Endothelial cell of hepatic sinusoid (primary cell): ENCODE measurements at regions not wholly inside any gene's neighbourhood (a gene's known extent, or its start where the extent isn't known, plus 50 kb on each side); places are given as distances from the start of the nearest gene placed in this dataset.

ENCODE experiments used
- in situ Hi-C: cut with HindIII; loops from 2 replicates; pipeline ENCODE4 v1.10.0; 2017; ENCODE audit warnings: low sequenced_read_pairs

DNA sequence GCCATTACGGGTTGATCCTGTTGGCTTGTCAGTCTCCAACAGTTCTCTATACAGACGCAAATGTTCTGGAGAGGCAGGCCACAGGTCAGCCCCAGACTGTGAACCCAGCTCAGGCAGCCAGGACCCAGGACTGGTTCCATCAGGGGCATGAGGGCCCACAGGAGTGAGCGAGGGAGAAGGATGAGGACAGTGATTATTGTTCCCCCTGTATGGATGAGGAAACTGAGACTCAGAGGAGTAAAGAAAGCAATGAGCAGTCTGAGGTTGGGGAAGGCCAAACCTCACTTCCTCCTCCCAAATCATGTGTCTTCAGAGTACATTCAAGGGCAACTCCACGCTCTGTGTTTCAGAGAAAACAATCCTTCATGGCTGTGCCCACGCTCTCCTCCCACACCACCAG is 121.9 kb downstream of the RPLP1 start:
- in situ Hi-C loops = no loop called here

DNA sequence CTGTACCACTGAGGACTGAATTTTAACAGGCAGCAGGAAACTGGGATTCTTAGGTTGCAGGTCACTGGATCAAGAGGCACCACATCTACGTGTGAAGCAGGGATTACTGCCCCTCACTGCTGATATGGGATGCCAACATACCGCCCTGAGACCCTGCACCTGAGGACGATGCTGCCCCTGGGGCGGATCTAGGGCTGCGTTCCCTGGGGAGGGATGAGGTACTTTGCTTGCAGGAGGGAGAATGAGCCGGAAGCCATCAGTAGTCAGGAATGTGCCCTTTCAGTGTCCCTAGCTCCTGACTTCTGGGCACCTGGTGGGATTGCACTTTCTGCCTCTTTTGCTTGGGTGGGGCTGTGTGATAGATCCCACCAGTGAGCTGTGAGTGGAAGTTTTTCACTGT is 122.8 kb downstream of the RPLP1 start:
- in situ Hi-C loops = no loop called here

DNA sequence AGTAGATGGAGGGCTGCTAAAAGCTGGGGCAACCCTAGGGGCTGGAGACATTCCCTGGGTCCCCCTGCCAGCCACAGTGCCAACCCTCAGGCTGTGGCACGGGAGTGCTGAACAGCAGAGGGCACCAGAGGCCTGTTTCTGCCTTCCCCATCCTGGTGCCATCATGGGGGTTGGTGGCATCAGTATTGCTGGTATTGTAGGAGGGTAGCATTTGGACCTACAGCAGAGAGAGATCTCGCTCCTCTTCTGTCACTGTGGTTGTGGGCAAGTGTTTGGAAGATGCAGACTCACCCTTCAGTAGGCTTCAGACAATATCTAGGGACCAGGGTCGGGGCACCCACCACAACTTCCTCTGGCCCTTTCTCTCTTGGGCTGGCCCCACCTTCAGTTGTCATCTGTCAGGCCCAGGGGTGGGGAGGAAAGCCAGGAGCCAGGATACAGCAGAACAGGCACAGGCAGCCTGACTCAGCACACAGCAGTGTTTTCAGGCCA is 123.5 kb downstream of the RPLP1 start:
- in situ Hi-C loops = no loop called here

DNA sequence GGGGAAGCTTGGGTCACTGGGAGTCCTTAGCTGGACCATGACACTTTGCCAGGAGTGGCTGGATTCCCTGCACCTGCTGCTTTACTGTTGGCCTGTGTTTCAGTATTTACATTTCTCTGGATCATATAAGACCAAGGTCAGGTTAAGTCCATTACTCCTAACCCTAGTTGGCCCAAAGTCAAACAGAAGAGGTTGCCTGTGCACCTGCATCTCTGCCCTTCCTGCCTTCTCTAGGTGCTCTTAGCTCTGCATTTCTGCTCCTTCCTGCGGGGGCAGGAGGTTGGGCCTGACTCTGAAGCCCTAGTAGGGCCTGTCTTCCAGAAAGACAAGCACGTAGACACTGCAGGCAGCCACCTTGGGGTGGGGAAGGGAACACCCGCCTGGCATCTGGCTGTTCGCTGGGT is 124.3 kb downstream of the RPLP1 start:
- in situ Hi-C loops = no loop called here

DNA sequence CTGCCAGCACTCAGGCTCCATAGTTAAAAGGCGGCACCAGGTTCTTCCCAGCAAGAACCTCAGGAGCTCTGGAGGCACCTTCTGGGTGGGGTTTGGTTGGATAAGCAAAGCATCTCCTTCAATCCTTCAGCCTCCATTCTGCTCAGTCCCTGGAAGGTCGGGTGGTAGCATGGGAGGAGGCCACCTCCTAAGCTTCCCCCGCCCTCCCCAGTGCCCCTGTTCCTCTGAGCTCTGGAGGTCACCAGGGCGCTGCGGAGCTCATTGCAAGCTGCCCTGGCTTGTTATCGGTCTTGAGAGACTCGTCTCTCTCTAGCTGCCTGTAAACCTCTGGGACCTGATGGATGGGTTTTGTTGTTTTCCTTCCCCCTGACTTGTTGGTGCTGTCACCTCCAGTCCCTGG is 124.8 kb downstream of the RPLP1 start:
- in situ Hi-C loops = no loop called here

DNA sequence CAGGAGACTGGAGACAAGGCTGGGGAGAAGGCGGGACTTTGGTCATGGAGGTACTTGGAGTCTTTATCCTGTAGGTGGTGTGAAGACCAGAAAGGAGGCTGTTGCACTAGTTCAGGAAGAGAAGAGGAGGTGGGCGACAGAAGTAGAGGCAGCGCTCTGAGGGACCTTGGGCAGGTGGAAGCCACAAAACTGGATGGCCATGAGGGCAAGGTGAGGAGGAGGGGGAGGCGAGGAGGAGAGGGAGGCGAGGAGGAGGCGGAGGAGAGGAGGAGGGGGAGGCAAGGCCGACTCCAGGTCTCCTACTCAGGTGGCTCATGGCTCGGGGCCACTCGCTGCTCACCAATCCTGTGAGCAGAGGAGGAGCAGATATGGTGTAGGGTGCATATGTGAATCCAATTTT is 125.6 kb downstream of the RPLP1 start:
- in situ Hi-C loops = no loop called here

DNA sequence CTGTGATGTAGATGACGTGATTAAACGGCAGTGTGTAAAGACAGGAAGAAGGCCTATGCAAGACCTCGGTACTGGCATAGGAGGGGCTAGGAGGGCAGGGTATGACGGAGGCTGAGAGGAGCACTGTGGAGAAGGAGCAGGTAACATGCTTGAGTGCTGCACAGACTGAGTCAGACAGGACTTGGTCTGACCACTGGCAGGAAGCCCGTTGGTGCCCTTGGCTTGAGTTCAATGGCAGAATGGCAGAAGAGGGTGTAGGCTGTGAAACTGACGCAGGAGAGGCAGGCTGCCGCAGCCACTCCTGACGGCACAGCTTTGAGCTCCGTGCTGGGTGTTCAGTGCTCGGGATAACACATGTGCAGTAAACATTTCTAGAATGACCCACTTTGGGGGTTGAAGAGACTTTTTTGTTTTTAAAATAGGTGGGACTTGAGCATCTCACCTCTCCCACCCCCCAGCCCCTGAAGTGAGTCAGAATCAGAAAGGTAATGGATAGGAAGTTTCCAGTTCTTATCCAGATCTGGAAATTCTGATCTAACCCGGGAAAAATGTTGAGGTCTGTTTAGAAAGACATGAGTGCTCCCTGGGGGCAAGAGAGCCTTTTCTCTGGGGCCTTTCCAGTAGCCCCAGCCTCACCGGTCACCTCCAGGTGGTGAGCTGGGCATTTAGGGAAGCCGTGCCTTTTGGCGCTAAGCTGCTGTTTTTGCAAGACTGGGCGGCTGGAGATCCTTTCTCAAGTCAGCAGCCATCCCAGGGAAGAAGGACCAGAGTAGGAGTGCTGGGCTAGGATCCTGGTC is 126.4 kb downstream of the RPLP1 start:
- in situ Hi-C loops = no loop called here

DNA sequence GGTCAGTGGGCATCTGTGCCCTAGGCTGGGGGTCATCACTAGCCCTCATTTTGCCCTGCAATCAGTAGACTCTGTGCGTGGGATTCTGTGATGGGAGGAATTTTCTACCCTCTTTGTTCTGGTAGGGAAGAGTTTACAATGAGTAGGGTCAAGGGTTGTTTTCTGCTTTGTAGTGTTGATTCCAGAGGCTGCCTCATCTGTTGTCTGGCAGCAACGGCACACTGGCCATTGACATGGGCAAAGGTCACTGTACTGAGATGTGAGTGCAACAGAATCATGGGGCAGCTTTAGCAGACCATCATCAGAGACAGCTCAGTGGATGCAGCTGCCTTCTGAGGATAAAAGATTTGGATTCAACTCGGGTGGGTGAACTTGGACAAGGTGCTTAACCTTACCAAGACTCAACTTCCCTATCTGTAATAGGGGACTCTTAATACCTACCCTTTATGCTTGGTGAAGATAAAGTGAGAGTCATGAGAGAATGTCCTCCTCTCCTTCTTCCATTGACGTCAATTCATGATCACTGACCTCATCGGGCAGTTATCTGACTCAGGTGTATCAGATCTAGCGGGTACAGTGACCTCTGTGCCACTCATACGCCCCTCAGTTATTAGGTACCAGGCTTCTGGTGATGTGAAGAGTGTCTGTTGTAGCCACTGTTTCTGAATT is 127.5 kb downstream of the RPLP1 start:
- in situ Hi-C loops = no loop called here

DNA sequence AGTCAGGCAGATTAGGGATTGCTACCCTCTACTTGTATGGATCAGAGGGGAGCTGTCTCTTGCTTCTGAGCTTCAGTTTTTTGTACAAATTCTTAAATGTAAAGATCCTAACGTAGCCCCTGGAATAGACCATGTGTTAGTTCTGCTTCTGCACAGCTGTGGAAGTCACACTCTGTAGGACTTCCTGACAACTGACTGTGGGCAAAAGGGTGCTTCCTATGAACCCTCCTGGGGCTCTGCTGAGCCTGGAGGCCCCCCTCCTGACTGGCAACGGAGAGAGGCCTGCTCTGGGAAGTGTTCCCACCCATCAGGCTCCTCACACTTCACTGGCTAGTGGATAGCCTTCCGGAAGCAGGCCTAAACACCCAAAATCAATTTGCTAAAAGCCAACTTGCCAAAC is 131.0 kb downstream of the RPLP1 start:
- in situ Hi-C loops = no loop called here

DNA sequence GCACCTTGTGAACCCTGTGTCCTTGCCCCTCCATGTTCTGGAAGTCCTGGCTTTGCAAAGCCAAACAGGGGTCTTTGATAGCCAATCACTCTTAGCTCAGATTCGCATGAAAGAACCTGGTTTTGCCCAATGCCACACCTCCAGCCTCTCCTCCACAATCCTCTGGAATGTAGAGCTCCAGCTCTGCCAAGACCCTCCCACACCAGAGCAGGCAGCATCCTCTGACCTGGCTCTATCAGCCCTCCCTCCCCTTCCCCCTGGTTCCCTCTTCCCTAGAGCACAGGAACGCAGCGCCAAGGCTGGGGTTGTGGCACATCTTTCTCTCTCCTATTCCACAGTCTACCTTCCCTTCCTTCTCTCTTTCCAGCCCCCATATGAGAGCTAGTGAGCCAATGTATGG is 133.3 kb downstream of the RPLP1 start:
- in situ Hi-C loops = no loop called here

DNA sequence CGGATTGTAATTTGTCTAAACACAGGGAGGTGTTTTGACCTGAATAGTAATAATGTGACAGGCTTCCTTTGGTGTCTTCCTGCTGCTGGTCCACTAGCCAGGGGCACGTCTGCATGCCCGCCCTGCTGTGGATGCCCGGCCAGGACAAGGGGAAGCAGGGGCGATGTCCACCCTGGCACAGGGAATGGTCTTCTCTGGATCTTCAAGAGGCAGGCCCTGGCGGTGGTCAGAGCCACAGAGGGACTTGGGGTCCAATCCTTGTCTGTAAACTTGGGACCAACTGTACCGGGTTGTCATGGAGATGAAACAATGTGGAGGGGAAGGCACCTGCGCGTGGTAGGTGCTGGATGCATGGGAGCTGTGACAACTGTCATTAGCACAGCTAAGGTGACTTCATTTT is 134.1 kb downstream of the RPLP1 start:
- in situ Hi-C loops = no loop called here

DNA sequence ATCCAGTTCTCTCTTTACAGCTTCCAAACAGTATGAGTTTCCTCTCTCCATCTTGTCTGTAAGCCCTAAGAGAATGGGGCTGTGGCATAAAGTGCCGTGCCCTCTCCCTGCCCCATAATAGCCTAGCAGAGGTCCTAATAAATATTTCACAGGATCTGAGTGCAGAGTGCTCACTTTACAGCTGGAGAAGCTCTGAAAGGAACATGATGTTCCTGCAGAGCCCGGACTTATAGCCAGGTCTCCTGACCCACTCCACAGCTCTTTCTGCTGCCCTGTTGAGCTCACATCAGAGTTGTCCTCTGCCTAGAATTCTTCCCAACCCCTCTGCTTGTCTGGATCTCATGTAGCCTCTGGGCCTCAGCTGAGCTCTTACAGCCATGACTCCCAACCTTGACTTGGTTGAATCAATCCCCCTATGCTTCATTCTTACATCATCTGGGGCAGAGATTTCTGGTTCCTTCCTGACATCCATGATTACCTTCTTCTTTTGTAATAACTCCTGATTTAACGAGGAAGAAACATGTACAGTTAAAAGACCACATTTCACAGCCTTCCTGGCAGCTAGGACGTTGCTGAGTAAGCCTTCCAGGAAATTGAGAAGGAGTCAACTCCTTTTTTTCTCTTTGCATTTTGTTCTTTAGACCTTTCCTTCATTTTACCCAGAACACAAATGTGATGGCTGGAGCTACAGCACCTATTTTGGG is 135.3 kb downstream of the RPLP1 start:
- in situ Hi-C loops = no loop called here

DNA sequence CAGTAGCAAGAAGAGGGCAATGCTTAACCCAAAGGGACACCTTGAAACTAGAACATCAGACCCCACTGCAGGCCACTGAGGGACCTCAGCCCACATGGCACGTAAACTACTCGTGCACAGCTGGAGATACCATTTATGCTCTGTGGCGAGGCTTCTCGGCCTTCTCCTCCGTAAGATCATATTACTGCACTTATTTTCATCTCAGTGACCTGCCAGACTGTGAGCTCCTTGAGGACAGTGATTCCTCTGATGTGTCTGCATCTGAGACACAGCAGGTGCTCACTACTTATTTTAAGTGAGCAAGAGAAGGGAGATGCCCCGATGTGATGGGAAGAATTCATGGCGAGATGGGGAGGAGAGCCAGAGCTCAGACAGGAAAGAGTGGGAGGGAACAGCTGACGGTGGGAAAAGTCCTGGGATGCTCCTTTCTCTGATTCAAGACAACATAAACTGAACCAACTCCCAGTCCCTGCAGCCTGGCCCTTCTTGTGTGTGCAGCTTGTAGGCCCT is 137.6 kb downstream of the RPLP1 start:
- in situ Hi-C loops = no loop called here

DNA sequence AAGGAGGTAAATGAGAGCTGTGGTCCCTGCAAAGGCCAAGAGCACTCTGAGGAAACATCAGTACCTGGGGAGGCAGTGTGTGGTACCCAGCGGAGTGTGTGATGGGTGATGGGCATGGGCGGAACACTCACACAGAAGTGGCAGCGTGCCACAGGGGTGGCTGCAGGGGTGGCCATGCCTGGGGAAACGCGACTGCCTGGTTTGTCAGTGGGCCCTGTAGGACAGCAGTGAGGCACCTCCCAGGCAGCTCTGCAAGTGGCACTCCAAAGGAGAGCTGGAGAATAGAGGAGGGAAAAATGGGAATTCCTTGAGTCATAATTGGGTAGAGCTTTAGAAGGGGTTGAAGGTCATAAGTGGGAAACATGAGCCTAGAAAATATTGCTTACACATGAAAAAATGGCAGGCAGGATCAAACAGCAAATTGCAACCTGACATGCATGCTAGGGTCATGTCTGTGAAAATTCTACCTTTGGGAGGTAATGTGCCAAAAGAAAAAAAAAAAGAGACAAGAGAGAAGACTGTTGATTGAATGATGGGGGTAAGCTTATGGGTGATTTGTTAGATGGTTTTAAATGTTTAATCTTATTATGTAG is 138.4 kb downstream of the RPLP1 start:
- in situ Hi-C loops = no loop called here

DNA sequence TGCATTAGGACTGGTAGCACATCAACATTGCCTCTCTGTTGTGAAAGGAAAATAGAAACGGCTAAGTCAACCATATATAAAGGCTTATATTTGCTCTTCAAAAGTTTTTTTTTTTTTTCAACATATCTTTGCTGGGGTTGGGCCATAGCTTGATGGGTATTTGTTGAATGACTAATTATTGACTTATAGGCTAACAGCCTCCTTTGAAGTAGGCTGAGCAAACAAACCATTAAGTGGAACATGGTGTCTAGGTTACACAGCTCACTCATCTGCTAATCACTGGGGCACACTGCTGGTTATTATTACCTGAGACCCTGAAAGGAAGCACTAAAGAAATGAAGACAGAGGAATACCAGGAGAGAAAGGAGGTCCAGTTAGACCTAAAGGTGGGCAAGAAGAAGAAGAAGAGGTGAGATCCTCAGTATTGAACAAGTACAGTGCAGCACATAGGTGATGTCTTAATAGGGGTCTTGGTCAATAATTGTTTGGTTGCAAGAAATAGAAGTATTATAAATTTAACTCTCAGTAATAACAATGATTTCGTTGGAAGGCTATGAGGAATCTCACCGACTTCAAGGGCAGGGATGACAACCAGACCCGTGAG is 139.4 kb downstream of the RPLP1 start:
- in situ Hi-C loops = no loop called here

DNA sequence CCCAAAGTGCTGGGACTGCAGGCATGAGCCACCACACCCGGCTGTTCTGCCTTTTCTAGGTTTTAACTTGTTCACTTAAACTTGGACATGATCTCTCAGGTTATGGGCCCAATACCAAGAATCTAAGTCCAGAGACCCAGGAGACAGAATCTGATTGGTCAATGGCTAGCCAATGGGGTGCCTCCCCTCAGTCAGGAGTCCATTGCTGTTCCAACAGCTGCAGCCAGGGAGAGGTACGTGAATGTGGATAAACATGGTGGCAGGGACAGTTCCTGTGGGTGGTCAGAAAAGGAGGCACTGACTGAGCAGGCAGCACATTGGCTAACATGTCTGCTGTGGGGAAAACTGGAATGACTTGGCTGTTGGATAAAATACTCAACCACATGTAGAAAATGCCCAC is 140.3 kb downstream of the RPLP1 start:
- in situ Hi-C loops = no loop called here

DNA sequence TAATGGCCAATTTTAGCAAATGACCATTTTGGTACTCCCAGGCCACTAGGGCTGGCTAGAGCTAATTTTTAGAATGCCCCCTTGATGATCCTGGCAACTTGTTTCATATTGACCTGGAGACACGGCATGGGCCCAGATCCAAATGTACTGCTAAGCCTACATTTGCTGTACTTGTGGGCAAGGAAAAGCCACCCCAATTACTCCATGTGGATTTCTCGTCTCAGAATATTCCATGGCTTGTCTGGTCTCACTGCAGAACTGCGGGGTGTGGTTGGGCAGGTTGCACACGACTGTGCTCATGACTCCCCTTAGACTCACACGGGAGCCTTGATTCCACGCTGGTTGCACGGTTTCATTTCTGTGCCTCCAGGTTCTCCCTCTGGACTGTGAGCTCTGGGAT is 140.9 kb downstream of the RPLP1 start:
- in situ Hi-C loops = no loop called here

DNA sequence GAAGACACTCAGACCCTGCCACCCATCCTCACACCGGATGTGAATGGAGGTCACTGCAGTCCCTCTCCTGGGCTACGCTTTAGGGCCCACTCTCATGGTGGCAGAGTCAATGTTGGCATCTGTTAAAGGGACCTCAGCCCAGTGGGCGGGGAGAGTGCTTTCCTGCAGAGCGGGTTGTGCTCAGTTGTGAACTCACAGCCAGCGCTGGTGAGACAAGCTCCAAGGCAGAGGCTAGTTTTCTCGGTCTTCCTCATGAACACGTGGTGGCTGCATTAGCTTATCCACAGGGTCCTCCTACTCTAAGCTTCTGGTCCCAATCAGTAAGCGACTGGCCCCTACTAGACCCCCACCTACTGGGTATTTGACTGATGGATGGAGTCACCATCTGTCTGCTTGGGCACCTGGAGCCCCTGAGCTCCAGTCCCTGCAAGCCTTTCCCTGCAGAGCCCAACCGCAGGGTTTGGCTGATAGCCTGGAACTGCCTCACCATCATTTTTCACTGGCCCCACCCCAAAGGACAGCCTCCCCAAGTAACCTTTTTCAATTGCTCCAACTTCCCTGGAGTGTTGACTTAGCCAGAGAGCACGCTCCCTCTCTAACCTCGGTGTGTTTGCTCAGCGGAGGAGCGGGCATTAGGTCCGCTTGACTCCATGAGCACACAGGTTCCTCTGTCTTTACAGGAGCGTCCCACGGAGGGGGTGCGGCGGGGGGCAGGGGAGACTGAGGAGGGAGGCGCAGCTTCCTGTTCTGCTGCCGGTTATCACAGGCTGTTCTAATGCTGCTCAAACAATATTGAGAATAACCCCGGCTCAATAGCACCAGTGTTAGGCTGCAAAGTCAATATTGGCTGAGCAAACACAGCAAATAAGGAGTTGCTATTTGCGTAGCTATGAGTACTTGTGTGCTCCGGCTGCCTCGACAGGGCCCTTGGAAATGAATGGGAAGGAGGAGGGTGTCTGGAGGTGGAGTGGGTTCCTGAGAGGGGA is 141.7 kb downstream of the RPLP1 start:
- in situ Hi-C loops = no loop called here

DNA sequence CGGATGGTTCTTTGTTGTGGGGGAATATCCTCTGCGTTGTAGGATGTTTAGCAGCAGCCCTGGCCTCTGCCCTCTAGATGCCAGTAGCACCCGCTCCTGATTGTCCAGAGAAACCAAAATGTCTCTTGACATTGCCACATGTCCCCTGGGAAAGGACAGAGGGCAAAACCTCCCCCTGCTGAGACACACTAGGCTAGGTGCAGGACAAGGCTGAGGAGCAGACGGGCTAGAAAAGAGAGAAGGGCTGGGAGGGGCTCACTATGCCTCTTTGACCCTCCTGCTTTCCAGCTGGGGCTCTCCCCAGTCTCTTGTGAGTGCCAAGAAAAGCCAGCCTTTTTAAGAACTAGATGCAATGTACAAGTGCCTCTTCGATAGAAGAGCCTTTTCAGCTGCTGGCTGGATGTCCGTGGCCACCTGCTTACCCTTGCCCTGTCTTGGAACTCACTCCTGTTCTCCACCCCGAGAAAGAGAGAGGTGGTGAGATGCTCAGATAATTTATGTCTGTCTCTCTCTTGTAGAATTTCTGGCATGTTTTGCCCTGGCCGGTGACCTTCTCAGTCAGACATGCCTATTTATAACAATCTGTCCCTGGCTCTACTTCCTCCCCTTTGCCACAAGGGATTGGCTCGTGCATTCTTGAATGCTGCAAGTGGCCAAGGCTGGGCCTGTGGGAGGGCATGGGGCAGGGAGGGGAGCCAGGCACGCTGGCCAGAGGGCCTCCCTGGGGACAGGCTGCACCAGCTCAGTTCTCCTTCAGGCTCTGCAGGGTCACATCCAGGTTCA is 142.6 kb downstream of the RPLP1 start:
- in situ Hi-C loops = no loop called here
